Neuron (in vitro differentiated cells): ENCODE measurements at regions not wholly inside any gene's neighbourhood (a gene's known extent, or its start where the extent isn't known, plus 50 kb on each side); places are given as distances from the start of the nearest gene placed in this dataset.

ENCODE experiments used
- H2AFZ ChIP-seq: one replicate; pipeline ENCODE4 v1.6.1; 2013; ENCODE audit warnings: low read depth, mild to moderate bottlenecking, inconsistent platforms, low read length, moderate library complexity
- H3K27me3 ChIP-seq: one replicate; pipeline ENCODE4 v1.6.1; 2013; ENCODE audit warnings: low read length; ENCODE audit not compliant: insufficient read depth
- H3K36me3 ChIP-seq: one replicate; pipeline ENCODE4 v1.6.1; 2013; ENCODE audit warnings: low read length; ENCODE audit not compliant: insufficient read depth
- H3K4me1 ChIP-seq: one replicate; pipeline ENCODE4 v1.6.1; 2013; ENCODE audit warnings: low read length; ENCODE audit not compliant: insufficient read depth
- H3K4me3 ChIP-seq: 2 replicates; pipeline ENCODE4 v1.5.1; 2013; ENCODE audit warnings: mild to moderate bottlenecking, low read length, moderate library complexity
- H3K9me3 ChIP-seq: one replicate; pipeline ENCODE4 v1.6.1; 2013; ENCODE audit warnings: low read length

- Histone ChIP-seq H2AFZ (no peak overlapping the region), H3K9me3 (no peaks in the 10 kb centered on the region), H3K27me3 (no peaks in the 10 kb centered on the region), H3K36me3 (no peaks in the 10 kb centered on the region), H3K4me1 (no peaks in the 10 kb centered on the region), H3K4me3 (no peak overlapping the region)
Observed at GRCh38 chr15:47551546-47551945, 165.8 kb upstream of the SEMA6D start.

DNA sequence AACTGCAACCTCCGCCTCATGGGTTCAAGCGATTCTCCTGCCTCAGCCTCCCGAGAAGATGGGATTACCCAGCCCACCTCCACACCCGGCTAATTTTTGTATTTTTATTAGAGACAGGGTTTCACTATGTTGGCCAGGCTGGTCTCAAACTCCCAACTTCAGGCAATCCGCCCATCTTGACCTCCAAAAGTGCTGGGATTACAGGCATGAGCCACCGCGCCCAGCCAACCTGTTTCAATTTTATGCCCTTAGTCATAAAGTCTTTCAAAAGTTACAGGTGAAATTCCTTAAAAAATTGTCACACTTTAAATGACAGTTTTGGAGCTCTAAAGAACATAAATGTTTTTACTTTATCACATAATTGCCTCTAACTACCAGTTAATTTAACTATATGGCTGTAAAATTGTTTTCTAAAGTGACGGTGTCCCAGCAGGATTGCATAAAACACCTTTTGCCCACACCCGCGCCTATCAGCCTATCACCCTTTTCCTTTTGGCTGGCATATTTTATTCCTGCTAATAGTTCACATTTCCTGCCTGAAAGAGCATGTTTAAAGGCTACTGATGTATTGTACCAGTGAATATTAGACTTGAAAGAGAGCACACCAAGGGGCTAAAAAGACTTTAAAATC is 164.2 kb upstream of the SEMA6D start:
- Histone ChIP-seq H3K9me3 (no peaks in the 10 kb centered on the region), H2AFZ (no peak overlapping the region), H3K36me3 (no peaks in the 10 kb centered on the region), H3K4me1 (no peaks in the 10 kb centered on the region), H3K27me3 (no peaks in the 10 kb centered on the region), H3K4me3 (no peak overlapping the region)

DNA sequence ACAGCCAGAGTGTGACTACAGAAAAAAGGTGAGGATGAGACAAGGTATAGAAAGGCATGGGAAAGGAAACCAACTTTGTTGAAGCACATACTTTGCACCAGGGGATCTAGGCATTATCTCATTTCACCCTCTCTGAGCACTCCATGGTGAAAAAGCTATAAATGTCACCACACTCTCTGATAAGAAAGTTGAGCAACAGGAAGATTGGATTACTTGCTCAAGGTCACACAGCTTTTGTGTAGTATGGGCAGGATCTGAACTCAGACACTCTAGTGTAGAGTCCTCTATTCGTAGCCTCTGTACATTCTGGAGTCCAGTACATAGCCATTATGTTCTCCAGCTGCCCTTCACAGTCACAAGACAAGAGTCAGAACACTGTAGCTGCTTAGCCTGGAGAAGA is 163.4 kb upstream of the SEMA6D start:
- Histone ChIP-seq H3K4me1 (no peaks in the 10 kb centered on the region), H2AFZ (no peak overlapping the region), H3K9me3 (no peaks in the 10 kb centered on the region), H3K27me3 (no peaks in the 10 kb centered on the region), H3K36me3 (no peaks in the 10 kb centered on the region), H3K4me3 (no peak overlapping the region)

DNA sequence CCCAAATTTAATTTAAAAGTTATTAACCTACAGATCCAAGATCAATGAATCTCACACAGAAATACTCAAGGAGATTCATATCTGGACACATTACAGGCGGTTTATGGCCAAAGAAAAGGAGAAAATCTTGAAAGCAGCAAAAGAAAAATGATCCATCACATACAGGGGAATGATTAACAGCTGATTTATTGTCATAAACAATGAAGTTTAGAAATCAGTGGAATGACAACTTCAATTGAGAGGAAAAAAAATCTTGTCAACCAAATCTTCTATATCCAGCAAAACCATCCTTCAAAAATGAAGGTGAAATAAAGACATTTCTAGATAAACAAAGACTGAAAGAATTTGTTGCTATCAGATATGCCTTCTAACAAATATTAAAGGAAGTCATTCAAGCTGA is 156.2 kb upstream of the SEMA6D start:
- Histone ChIP-seq H3K36me3 (no peaks in the 10 kb centered on the region), H3K27me3 (no peaks in the 10 kb centered on the region), H3K4me1 (no peaks in the 10 kb centered on the region), H2AFZ (no peak overlapping the region), H3K4me3 (no peak overlapping the region), H3K9me3 (no peaks in the 10 kb centered on the region)

- Histone ChIP-seq H2AFZ (no peak overlapping the region), H3K9me3 (no peaks in the 10 kb centered on the region), H3K27me3 (no peaks in the 10 kb centered on the region), H3K4me1 (no peaks in the 10 kb centered on the region), H3K4me3 (no peak overlapping the region), H3K36me3 (no peaks in the 10 kb centered on the region)
Observed at GRCh38 chr15:47565949-47566348, 151.4 kb upstream of the SEMA6D start.

- Histone ChIP-seq H3K9me3 (no peaks in the 10 kb centered on the region), H3K36me3 (no peaks in the 10 kb centered on the region), H3K4me3 (no peak overlapping the region), H3K4me1 (no peaks in the 10 kb centered on the region), H2AFZ (no peak overlapping the region), H3K27me3 (no peaks in the 10 kb centered on the region)
Observed at GRCh38 chr15:47566610-47567009, 150.7 kb upstream of the SEMA6D start.

- no peaks in the 10 kb centered on the region for H3K36me3 ChIP-seq
- H3K4me3 ChIP-seq, result no peak overlapping the region
- no peaks in the 10 kb centered on the region for H3K9me3 ChIP-seq
- H2AFZ ChIP-seq, result no peak overlapping the region
- H3K27me3 ChIP-seq, result no peaks in the 10 kb centered on the region
- no peaks in the 10 kb centered on the region for H3K4me1 ChIP-seq
Observed at GRCh38 chr15:47568030-47568429, 149.3 kb upstream of the SEMA6D start.

DNA sequence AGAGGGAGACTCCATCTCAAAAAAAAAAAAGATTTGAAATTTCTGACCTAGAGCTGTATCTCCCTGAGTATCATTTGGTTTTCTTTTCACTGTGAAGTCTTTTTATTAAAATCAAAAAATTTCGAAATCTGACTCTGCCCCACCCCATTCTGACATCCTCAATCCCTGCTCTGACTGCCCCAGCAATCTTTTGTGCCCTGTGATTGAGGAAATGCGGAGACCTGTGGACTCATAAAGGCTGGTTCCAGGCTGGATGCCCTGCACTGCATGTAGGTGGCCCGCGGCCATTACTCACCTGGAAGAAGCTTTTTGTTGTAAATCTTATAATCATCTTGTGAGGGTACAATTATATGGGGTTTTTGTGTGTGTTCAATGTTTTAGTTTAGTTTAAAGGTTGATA is 147.3 kb upstream of the SEMA6D start:
- Histone ChIP-seq H3K4me1 (no peaks in the 10 kb centered on the region), H3K9me3 (no peaks in the 10 kb centered on the region), H2AFZ (no peak overlapping the region), H3K36me3 (no peaks in the 10 kb centered on the region), H3K4me3 (no peak overlapping the region), H3K27me3 (no peaks in the 10 kb centered on the region)

DNA sequence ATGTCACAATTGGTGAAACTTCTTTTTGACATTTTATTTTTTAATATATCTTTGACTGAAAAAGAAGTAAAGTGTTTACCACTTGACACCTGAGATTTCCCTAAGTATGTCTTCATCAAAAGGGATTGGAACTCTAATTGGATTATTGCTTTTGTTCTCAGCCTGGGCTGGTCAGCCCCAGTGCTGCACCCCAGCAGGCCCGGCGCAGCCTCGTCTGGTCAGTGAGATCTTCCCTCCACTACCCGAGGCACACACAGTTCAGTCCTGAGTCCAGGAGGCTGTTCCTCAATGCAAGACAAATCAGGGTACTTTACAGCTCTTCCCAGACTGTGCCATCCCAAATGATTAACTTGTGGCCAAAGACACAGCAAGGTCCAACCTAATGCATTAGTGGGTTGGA is 146.9 kb upstream of the SEMA6D start:
- no peaks in the 10 kb centered on the region for H3K9me3 ChIP-seq

DNA sequence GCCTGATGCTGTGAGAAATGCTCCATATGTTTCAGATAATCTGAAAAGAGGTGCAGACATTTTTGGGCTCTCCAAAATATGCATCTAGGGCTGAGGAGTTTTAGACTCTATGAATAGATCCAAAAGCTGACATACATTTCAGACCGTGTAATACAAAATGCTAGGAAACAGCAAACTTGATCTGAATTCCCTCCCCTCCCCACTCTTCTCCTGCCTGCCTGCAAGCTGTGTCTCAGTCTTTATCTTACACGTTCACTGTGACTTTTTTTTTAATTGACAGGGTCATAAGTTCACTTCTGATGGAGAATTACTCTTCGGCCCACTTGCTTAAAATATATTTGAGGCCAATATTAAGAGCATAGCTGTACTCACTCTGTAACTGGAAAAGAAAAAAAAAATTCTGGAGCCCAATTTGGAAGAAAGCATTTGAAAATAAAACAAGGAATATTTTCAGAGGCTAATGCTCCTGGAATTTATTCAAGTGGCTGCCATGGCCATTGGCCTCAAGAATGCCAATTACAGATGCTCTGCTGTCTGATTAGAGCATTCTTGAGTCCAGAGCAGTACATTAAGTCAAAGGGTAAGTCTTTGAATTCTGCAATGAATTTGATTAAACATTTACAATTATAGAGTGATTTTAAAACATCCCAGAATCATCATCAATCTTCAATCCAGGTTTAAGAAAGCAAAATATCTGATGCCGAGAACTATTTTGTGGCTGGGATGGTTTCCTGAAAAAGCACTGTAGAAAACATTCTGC is 146.2 kb upstream of the SEMA6D start:
- H3K27me3 ChIP-seq, result no peaks in the 10 kb centered on the region
- H3K9me3 ChIP-seq, result no peaks in the 10 kb centered on the region

More for the DNA sequence above, 146.9 kb upstream of the SEMA6D start:
- Histone ChIP-seq H3K36me3 (no peaks in the 10 kb centered on the region), H3K4me3 (no peak overlapping the region), H3K27me3 (no peaks in the 10 kb centered on the region), H3K4me1 (no peaks in the 10 kb centered on the region), H2AFZ (no peak overlapping the region)

DNA sequence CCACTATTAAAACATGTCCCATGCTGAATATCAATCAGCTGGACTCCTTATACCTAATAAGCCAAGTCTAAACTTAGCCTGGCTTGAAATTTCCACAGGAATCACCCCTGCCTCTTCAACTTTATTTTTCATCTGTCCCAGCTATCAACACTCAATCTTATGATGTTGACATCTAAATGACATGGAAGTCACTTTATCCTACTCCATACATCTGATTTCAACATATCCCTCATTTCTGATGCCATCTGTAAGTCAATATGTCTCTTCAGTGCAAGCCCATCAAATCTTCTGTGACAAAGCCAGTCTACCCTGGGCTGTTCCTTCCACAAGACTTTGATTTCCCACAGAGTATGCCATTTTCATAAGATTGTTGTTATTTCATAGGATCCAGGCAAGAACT is 143.6 kb upstream of the SEMA6D start:
- Histone ChIP-seq H3K27me3 (no peaks in the 10 kb centered on the region), H2AFZ (no peak overlapping the region), H3K4me3 (no peak overlapping the region), H3K4me1 (no peaks in the 10 kb centered on the region), H3K36me3 (no peaks in the 10 kb centered on the region), H3K9me3 (no peaks in the 10 kb centered on the region)

More for the DNA sequence above, 146.2 kb upstream of the SEMA6D start:
- Histone ChIP-seq H3K4me3 (no peak overlapping the region), H2AFZ (no peak overlapping the region), H3K4me1 (no peaks in the 10 kb centered on the region), H3K36me3 (no peaks in the 10 kb centered on the region)

DNA sequence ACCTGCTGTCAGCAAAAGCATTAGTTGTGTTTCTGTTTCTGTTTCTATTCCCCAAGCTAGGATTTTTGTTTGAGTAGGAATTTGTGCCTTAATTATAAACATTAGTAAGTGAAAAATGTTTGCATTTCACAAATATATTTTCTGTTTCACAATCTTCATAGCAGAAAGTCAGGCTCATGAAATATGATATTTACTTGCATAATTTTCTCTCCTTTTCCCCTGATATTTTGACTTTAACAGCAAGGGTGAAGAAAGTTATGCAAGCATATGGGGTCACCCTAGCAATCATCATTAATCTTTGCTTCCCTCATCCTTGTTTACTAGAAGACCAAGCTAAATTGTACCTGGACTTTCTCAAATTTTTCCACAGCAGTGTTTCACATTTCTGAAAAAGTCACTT is 140.3 kb upstream of the SEMA6D start:
- H3K36me3 ChIP-seq, result no peaks in the 10 kb centered on the region
- H3K27me3 ChIP-seq, result no peaks in the 10 kb centered on the region
- H3K4me3 ChIP-seq, result no peak overlapping the region
- H2AFZ ChIP-seq, result no peak overlapping the region
- H3K9me3 ChIP-seq, result no peaks in the 10 kb centered on the region
- no peaks in the 10 kb centered on the region for H3K4me1 ChIP-seq

GRCh38 chr15:47577461-47577860 is 139.8 kb upstream of the SEMA6D start:
- Histone ChIP-seq H3K4me3 (no peak overlapping the region), H3K36me3 (no peaks in the 10 kb centered on the region), H3K9me3 (no peaks in the 10 kb centered on the region), H3K27me3 (no peaks in the 10 kb centered on the region), H3K4me1 (peaks cover 4% of the 10 kb centered on the region), H2AFZ (no peak overlapping the region)

DNA sequence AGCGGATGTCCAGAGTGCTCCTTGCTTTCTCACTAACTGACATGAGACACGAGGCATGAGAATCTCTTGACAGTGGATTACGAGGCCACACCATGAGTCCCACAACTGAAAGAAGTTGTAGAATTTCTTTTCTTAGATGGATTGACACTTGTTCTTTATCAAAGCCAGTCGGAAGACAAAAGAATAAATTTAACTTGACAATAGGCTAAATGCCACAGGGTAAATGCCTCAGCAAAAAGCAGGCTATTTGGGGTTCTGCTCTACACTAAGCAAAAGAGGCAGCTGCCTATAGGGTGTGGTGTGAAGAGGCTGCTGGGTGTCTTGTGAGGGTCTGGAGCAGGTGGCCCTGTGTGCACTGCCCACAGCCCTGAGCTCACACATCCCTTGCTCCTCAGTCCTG is 135.1 kb upstream of the SEMA6D start:
- peaks cover 4% of the 10 kb centered on the region for H3K4me1 ChIP-seq
- H3K9me3 ChIP-seq, result no peaks in the 10 kb centered on the region
- no peak overlapping the region for H3K4me3 ChIP-seq
- H3K27me3 ChIP-seq, result no peaks in the 10 kb centered on the region
- no peak overlapping the region for H2AFZ ChIP-seq
- no peaks in the 10 kb centered on the region for H3K36me3 ChIP-seq
